ENCODE measurements at regions not wholly inside any gene's neighbourhood (a gene's known extent, or its start where the extent isn't known, plus 50 kb on each side); places are given as distances from the start of the nearest gene placed in this dataset.

GRCh38 chr4:123104310-123105025 is 182.1 kb upstream of the NUDT6 start:
- no peak for DNase-seq

- DNase-seq, result no peak
Observed at GRCh38 chr4:123105026-123105420, 182.6 kb upstream of the NUDT6 start.

- DNase-seq, result no peak
Observed at GRCh38 chr4:123106747-123107146, 184.3 kb upstream of the NUDT6 start.

DNA sequence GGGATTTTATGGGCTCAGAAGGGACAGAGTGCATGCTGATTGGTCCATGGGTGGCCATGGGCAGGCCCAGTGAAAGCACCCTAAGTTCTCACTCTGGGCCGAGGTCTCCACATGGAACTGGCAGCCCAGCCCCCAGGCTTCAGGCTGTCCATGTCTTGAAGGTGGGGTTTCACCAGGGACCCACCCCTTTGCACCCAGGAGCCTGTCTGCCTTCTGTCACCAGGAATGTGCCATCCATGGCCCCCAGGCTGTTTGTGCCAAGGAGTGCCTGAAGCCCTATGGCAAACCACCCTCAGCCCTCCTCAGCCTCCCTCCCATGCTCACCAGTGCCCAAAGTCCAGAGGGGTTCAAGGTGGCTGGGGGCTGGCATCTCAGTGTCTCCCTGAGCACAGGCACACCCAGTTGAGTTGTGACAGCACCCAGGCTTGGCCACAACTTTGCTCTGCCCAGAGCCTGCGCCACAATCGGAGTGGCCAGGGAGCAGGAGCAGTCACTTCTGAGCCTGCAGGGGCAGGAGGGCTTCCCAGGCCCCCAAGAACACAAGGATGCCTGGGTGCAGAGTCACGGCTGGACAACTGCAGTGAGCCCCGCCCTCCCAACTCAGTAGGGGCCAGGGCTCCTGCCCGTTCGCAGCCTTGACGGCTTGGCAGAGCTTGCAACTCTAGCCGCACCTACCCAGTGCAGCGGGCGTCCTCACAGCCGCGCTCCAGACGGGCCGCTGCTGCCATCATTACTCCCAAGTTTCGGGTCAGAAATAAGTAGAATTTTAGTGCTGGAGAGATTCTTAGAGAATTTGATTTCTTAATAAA is 185.3 kb upstream of the NUDT6 start:
- DNase-seq, result no peak

GRCh38 chr4:123109139-123109538 is 186.7 kb upstream of the NUDT6 start:
- no peak for DNase-seq

DNA sequence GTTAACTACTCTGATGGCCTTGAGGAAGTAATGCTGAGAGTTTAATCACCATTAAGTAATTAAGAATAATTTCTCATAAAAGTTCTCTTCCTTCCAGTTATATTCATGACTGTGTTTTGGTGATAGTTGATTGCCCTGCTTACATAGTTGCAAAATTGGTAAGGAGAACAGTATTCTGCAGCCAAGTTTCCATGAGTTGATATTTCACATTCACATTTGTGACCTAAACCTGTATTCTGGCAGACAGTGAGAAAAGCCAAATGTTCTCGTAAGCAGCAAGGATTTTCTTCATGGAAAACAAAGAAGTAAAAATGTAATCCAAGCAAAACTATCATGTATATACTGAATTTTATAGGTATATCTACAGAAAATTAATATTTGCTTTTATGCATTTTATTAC is 187.8 kb upstream of the NUDT6 start:
- DNase-seq, result no peak

GRCh38 chr4:123110685-123111084 is 188.3 kb upstream of the NUDT6 start:
- DNase-seq, result no peak

- DNase-seq, result no peak
Observed at GRCh38 chr4:123113155-123113554, 190.8 kb upstream of the NUDT6 start.

DNA sequence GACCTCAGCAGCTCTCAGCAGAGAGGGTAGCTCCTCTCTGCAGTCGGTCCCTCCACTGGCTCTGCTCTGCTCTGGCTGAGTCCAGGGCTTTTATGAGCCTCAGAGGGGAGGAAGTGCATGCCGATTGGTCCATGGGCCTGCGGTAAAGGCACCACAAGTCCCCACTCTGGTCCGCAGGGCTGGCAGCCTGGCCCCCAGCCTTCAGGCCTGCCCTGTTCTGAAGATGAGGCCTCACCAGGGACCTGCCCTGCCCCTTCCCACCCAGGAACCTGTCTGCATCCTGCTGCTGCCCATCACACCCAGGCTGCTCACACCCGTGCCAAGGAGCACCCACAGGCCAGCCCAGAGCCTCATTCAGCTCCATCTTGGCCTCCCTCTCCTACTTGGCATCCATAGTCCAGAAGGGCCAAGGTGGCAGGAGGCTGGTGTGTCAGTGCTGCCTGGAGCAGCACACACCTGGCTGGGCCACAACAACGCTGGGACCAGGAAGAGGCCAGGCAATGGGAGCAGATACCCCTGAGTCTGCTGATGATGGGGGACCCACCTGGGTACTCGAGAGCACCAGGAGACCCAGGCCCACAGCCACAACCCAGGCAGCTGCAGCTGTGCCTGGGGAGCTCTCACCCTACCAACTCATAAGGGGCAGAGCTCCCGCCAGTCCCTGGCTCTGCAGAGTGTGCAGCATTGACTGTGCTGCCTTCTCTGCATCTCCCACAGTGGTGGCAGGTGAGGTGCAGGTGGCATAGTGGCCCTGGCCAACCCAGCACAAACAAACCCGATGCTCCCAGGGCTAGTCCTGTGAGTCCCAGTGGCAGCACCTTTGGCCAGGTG is 191.9 kb upstream of the NUDT6 start:
- no peak for DNase-seq

GRCh38 chr4:123114915-123115756 is 192.7 kb upstream of the NUDT6 start:
- no peak for DNase-seq

DNA sequence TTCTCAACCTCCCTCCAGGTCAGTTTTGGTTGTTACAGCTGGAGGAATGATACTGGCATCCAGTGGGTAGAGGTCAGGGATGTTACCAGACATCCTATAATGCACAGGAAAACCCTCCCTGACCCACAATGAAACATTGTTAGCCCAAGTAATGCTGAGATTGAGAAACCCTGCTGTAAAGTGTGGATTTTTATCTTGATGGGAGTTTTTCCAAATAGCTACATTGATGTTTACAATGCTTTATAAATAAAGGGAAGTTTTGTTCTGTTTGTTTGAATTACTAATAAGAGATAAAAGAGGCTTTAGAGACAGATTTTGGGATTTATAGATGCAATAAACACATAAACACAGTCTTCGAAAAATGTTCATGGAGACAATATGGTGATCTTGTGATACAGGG is 194.0 kb upstream of the NUDT6 start:
- DNase-seq, result no peak

GRCh38 chr4:123120473-123120872 is 198.1 kb upstream of the NUDT6 start:
- DNase-seq, result no peak

- DNase-seq, result no peak
Observed at GRCh38 chr4:123121241-123121907, 199.0 kb upstream of the NUDT6 start.

- DNase-seq, result no peak
Observed at GRCh38 chr4:123125477-123125876, 203.1 kb upstream of the NUDT6 start.

DNA sequence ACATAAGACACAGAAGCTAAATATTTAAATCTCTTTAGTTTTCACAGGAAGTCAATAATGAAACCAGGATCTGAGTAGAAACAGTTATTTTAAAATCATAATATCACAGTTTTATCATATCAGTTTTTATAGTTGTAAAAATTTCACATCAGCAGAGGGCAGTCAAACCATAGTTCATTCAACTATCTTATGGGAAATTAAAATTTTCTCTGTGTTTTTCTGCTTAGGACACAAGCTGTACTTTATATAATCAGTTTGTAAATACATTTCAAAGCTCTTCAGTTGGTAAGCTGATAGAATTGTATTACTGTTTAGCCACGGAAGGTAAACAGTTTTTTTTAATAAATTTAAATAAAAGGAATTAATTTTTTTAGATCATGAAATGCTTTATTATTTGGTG is 204.8 kb upstream of the NUDT6 start:
- DNase-seq, result no peak

GRCh38 chr4:123127875-123128274 is 205.5 kb upstream of the NUDT6 start:
- no peak for DNase-seq

DNA sequence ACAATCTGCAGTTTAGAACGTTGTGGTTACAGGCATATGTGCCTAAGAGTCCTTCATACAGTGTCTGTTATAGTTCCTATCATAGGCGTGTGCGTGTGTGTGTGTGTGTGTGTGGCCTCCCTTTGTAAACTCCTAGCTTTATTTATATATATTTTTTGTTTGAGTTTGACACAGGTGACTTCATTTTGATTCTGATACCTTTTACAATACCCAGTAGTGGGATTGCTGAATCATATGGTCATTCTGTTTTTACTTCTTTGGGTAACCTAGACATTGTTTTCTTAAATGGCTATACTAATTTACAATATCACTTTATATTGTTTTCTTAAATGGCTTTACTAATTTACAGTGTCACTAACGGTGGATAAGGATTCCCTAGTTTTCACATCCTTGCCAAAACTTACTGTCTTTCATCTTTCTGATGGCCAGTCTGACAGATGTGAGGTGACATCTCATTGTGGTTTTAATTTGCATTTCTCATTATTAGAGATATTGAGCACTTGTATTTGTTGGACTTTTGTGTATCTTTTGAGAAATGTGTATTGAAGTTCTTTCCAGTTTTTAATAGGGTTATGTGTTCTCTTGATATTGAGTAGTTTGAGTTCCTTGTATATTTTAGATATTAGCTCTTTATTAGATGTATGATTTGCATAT is 211.1 kb upstream of the NUDT6 start:
- no peak for DNase-seq

DNA sequence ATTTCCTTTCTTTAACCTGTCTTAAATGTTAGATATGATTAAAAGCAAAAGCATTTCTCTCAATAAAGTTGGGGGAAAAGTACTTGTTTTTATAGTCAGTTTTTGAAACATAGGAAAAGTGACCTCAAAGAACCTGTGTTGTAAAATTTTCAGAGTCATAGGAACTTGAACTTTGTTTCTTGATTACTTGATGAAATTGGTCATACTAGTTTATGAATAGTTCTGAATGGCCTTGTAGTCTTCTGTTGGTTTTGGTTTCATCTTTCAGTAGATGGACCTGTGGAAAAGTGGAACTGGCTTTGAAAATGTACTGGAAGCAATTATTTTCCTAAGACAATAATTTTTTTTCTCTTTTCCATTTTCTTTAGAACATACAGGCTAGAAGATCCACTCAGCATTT is 222.2 kb upstream of the NUDT6 start:
- DNase-seq, result no peak

- no peak for DNase-seq
Observed at GRCh38 chr4:123158576-123158975, 236.2 kb upstream of the NUDT6 start.

GRCh38 chr4:123159479-123159878 is 237.1 kb upstream of the NUDT6 start:
- no peak for DNase-seq

- no peak for DNase-seq
Observed at GRCh38 chr4:123162859-123163258, 233.7 kb upstream of the SPRY1 start.

DNA sequence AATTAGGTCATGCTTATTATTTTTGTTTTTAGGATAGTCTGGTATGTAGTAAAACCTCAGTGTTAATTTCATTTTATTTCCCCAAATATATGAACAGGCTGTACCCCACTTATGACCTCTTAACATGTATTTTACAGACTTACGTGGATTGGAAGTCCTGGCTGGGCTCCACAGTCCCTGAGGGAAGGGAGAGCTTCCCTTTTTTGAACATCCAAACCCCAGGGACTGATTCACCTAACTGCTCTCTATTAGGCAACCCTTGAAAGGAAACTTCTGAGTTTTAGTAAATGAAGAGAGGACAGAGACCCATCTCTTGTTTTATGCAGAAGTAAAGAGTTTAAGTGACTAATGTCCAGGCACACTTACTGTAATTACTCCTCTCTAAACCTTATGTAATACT is 233.1 kb upstream of the SPRY1 start:
- no peak for DNase-seq
